Stomach (tissue), 4 donors: ENCODE measurements at regions not wholly inside any gene's neighbourhood (a gene's known extent, or its start where the extent isn't known, plus 50 kb on each side); places are given as distances from the start of the nearest gene placed in this dataset.

Experiments
- CTCF ChIP-seq, 7 experiments: fragments of 450-650 bp in 4 of 7; fragments of 200-600 bp in 3 of 7; sonication (generic) in 3 of 7; IDR thresholded peaks; one replicate each; pipeline ENCODE4 v1.5.1; 2016 to 2019; ENCODE audit warnings: antibody characterized with exemption in 7 of 7, control low read depth in 2 of 7, mild to moderate bottlenecking in 1 of 7
- EP300 ChIP-seq: sonication (generic); formaldehyde crosslinking; IDR thresholded peaks from one replicate; pipeline ENCODE4 v1.6.1; 2017; ENCODE audit warnings: antibody characterized with exemption

DNA sequence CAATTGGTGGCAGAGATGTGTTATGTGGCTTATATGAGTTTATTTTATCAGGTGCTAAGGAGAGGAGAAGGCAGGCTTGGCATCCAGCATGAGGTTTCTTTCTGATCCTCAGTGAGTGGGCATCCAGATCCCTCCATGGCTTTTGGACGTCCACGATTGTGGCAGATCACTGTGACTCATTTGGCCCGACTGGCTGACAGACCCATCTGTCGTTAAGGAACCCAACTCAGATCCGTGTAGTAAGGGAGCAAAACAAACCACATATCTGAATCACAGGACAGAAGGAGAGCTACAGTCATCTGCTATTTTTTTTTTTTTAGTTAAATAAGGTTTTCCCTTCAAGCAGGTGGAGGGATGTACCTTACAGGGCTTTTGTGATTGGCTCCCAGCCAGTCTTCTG lies 197.0 kb upstream of the KCNH8 start:
- TF ChIP-seq CTCF (IDR thresholded peaks at IDR 0.05), result no peak
- TF ChIP-seq EP300, result no peak
